SK-N-SH treated with all-trans-retinoic acid at 6 μM for 48 hours (cell line): ENCODE measurements at regions not wholly inside any gene's neighbourhood (a gene's known extent, or its start where the extent isn't known, plus 50 kb on each side); places are given as distances from the start of the nearest gene placed in this dataset.

Experiments used
- ATAC-seq: fragments of 200-7000 bp; cut with Tn5 transposase; 3 replicates; pipeline ENCODE4 v1.9.1; 2020; ENCODE audit warnings: mild to moderate bottlenecking, moderate library complexity
- ARNTL ChIP-seq: fragments of 450-650 bp; formaldehyde crosslinking; IDR thresholded peaks from 2 replicates; pipeline ENCODE4 v1.5.0; 2020; ENCODE audit warnings: low read depth, mild to moderate bottlenecking, moderate library complexity, borderline replicate concordance
- BACH2 ChIP-seq: fragments of 250-450 bp; sonication (Bioruptor Pico); IDR thresholded peaks from 2 replicates; pipeline ENCODE4 v1.9.0; 2021; ENCODE audit warnings: mild to moderate bottlenecking, borderline replicate concordance
- CSDC2 ChIP-seq: fragments of 250-450 bp; sonication (Bioruptor Pico); IDR thresholded peaks from 2 replicates; pipeline ENCODE4 v1.5.0; 2020; ENCODE audit warnings: mild to moderate bottlenecking, moderate library complexity
- ESRRG ChIP-seq: fragments of 250-450 bp; sonication (Bioruptor Pico); IDR thresholded peaks from 2 replicates; pipeline ENCODE4 v1.6.1; 2021; ENCODE audit warnings: mild to moderate bottlenecking
- GLIS3 ChIP-seq: fragments of 250-450 bp; sonication (Bioruptor Pico); IDR thresholded peaks from 2 replicates; pipeline ENCODE4 v1.5.0; 2020; ENCODE audit warnings: mild to moderate bottlenecking, moderate library complexity
- ISL1 ChIP-seq: fragments of 250-450 bp; sonication (Bioruptor Pico); IDR thresholded peaks from 2 replicates; pipeline ENCODE4 v2.1.2; 2022; ENCODE audit warnings: mild to moderate bottlenecking, moderate library complexity
- OSR1 ChIP-seq: fragments of 250-450 bp; sonication (Bioruptor Pico); IDR thresholded peaks from 2 replicates; pipeline ENCODE4 v1.8.0; 2022; ENCODE audit warnings: moderate library complexity, mild to moderate bottlenecking, inconsistent platforms
- PATZ1 ChIP-seq: fragments of 250-450 bp; sonication (Bioruptor Pico); IDR thresholded peaks from 2 replicates; pipeline ENCODE4 v1.8.0; 2020; ENCODE audit warnings: mild to moderate bottlenecking, moderate library complexity, borderline replicate concordance
- POU6F1 ChIP-seq: fragments of 250-450 bp; sonication (Bioruptor Pico); IDR thresholded peaks from 2 replicates; pipeline ENCODE4 v1.8.0; 2021; ENCODE audit warnings: low read depth, mild to moderate bottlenecking, moderate library complexity, borderline replicate concordance
- RARB ChIP-seq: fragments of 250-450 bp; sonication (Bioruptor Pico); IDR thresholded peaks from 2 replicates; pipeline ENCODE4 v1.8.0; 2021; ENCODE audit warnings: mild to moderate bottlenecking, moderate library complexity
- SNAI2 ChIP-seq: fragments of 250-450 bp; sonication (Bioruptor Pico); IDR thresholded peaks from 2 replicates; pipeline ENCODE4 v1.5.0; 2020; ENCODE audit warnings: mild to moderate bottlenecking, moderate library complexity
- TCF4 ChIP-seq: fragments of 250-450 bp; sonication (Bioruptor Pico); IDR thresholded peaks from 2 replicates; pipeline ENCODE4 v1.8.0; 2021; ENCODE audit warnings: mild to moderate bottlenecking, moderate library complexity, borderline replicate concordance
- TOX ChIP-seq: fragments of 250-450 bp; sonication (Bioruptor Pico); IDR thresholded peaks from 2 replicates; pipeline ENCODE4 v1.8.0; 2021; ENCODE audit warnings: mild to moderate bottlenecking, moderate library complexity, borderline replicate concordance
- ZC3H10 ChIP-seq: fragments of 250-450 bp; sonication (Bioruptor Pico); IDR thresholded peaks from 2 replicates; pipeline ENCODE4 v1.5.1; 2021; ENCODE audit warnings: mild to moderate bottlenecking, moderate library complexity
- ZFP3 ChIP-seq: fragments of 250-450 bp; sonication (Bioruptor Pico); IDR thresholded peaks from 2 replicates; pipeline ENCODE4 v1.5.0; 2020; ENCODE audit warnings: mild to moderate bottlenecking, moderate library complexity
- ZFP30 ChIP-seq: fragments of 450-650 bp; formaldehyde crosslinking; IDR thresholded peaks from 2 replicates; pipeline ENCODE4 v1.5.0; 2022; ENCODE audit warnings: mild to moderate bottlenecking, moderate library complexity
- ZNF565 ChIP-seq: fragments of 450-650 bp; formaldehyde crosslinking; conservative IDR thresholded peaks from 2 replicates; pipeline ENCODE4 v1.5.0; 2020; ENCODE audit warnings: low read depth, mild to moderate bottlenecking, moderate library complexity
- ZNF70 ChIP-seq: fragments of 450-650 bp; formaldehyde crosslinking; IDR thresholded peaks from 2 replicates; pipeline ENCODE4 v1.5.0; 2020; ENCODE audit warnings: mild to moderate bottlenecking, moderate library complexity
- ZNF8 ChIP-seq: fragments of 450-650 bp; formaldehyde crosslinking; IDR thresholded peaks from 2 replicates; pipeline ENCODE4 v1.5.0; 2020; ENCODE audit warnings: mild to moderate bottlenecking, moderate library complexity
- TF ChIP-seq, protein P1 (sequence below): fragments of 250-450 bp; sonication (Bioruptor Pico); IDR thresholded peaks from 2 replicates; pipeline ENCODE4 v1.5.1; 2021; ENCODE audit warnings: mild to moderate bottlenecking, moderate library complexity
- TF ChIP-seq, protein P2 (sequence below): fragments of 250-450 bp; sonication (Bioruptor Pico); IDR thresholded peaks from 2 replicates; pipeline ENCODE4 v1.5.0; 2020; ENCODE audit warnings: mild to moderate bottlenecking, moderate library complexity
- TF ChIP-seq, protein P3 (sequence below): fragments of 250-450 bp; sonication (Bioruptor Pico); IDR thresholded peaks from 2 replicates; pipeline ENCODE4 v1.5.1; 2020; ENCODE audit warnings: low read depth, mild to moderate bottlenecking, moderate library complexity

DNA sequence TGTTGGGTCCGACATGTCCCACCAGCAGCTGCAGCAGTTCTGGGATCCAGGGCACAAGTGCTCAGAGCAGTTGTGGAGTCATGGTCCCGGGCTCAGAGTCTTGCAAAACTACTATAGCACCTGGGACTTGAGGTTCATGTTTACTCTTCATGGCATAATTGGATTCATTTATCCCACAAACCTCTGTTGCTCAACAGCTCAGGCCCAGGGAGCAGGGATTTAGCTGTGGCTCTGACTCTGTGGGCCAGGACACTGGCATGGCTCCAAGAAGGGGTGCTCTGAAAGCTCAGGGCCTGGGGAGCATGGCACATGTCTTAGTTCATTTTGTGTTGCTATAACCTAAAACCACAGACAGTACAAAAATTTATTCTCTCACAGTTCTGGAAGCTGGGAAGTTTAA lies 626.7 kb upstream of the ADGRL2 start:
- no peak for TF ChIP-seq ZNF70 (CRISPR knock-in tag)
- TF ChIP-seq, protein P1, sequence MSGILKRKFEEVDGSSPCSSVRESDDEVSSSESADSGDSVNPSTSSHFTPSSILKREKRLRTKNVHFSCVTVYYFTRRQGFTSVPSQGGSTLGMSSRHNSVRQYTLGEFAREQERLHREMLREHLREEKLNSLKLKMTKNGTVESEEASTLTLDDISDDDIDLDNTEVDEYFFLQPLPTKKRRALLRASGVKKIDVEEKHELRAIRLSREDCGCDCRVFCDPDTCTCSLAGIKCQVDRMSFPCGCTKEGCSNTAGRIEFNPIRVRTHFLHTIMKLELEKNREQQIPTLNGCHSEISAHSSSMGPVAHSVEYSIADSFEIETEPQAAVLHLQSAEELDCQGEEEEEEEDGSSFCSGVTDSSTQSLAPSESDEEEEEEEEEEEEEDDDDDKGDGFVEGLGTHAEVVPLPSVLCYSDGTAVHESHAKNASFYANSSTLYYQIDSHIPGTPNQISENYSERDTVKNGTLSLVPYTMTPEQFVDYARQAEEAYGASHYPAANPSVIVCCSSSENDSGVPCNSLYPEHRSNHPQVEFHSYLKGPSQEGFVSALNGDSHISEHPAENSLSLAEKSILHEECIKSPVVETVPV (CRISPR knock-in tag) = no peak
- TF ChIP-seq, protein P2, sequence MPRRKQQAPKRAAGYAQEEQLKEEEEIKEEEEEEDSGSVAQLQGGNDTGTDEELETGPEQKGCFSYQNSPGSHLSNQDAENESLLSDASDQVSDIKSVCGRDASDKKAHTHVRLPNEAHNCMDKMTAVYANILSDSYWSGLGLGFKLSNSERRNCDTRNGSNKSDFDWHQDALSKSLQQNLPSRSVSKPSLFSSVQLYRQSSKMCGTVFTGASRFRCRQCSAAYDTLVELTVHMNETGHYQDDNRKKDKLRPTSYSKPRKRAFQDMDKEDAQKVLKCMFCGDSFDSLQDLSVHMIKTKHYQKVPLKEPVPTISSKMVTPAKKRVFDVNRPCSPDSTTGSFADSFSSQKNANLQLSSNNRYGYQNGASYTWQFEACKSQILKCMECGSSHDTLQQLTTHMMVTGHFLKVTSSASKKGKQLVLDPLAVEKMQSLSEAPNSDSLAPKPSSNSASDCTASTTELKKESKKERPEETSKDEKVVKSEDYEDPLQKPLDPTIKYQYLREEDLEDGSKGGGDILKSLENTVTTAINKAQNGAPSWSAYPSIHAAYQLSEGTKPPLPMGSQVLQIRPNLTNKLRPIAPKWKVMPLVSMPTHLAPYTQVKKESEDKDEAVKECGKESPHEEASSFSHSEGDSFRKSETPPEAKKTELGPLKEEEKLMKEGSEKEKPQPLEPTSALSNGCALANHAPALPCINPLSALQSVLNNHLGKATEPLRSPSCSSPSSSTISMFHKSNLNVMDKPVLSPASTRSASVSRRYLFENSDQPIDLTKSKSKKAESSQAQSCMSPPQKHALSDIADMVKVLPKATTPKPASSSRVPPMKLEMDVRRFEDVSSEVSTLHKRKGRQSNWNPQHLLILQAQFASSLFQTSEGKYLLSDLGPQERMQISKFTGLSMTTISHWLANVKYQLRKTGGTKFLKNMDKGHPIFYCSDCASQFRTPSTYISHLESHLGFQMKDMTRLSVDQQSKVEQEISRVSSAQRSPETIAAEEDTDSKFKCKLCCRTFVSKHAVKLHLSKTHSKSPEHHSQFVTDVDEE = no peak
- no peak for ATAC-seq

DNA sequence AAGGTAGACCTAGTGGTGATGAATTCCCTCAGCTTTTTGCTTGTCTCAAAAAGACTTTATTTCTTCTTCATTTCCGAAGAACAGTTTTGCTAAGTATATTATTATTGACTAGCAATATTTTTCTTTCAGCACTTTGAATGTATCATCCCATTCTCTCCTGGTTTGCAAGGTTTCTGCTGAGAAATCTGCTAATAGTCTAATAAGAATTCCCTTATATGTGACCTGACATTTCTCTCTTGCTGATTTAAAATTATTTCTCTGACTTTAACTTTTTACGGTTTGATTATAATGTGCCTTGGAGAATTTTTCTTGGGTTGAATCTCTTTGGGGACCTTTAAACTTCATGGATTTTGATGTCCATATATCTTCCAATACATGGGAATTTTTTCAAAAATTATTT lies 628.3 kb upstream of the ADGRL2 start:
- TF ChIP-seq CSDC2 (CRISPR knock-in tag) (no peak), OSR1 (no peak), GLIS3 (CRISPR knock-in tag) (no peak), ARNTL (no peak), ISL1 (CRISPR knock-in tag) (no peak), ZNF565 (CRISPR knock-in tag) (no peak), PATZ1 (CRISPR knock-in tag) (no peak), RARB (CRISPR knock-in tag) (no peak), BACH2 (CRISPR knock-in tag) (no peak), ZFP30 (CRISPR knock-in tag) (no peak), ESRRG (CRISPR knock-in tag) (no peak), ZNF70 (CRISPR knock-in tag) (no peak), SNAI2 (no peak), TOX (CRISPR knock-in tag) (no peak), ZC3H10 (CRISPR knock-in tag) (no peak), ZNF8 (CRISPR knock-in tag) (no peak), TCF4 (no peak), POU6F1 (CRISPR knock-in tag) (no peak)
- no peak for ATAC-seq

- TF ChIP-seq TOX (CRISPR knock-in tag) = no peak
These were observed 630.0 kb upstream of the ADGRL2 start for GRCh38 chr1:81170721-81171120.

GRCh38 chr1:81165963-81166362 lies 634.8 kb upstream of the ADGRL2 start:
- no peak for TF ChIP-seq OSR1
- no peak for TF ChIP-seq ISL1 (CRISPR knock-in tag)
- TF ChIP-seq ARNTL = no peak
- no peak for TF ChIP-seq ESRRG (CRISPR knock-in tag)
- TF ChIP-seq ZNF8 (CRISPR knock-in tag) = no peak
- no peak for TF ChIP-seq GLIS3 (CRISPR knock-in tag)
- no peak for TF ChIP-seq ZNF565 (CRISPR knock-in tag)
- no peak for ATAC-seq

More at GRCh38 chr1:81170721-81171120, 630.0 kb upstream of the ADGRL2 start:
- no peak for ATAC-seq

DNA sequence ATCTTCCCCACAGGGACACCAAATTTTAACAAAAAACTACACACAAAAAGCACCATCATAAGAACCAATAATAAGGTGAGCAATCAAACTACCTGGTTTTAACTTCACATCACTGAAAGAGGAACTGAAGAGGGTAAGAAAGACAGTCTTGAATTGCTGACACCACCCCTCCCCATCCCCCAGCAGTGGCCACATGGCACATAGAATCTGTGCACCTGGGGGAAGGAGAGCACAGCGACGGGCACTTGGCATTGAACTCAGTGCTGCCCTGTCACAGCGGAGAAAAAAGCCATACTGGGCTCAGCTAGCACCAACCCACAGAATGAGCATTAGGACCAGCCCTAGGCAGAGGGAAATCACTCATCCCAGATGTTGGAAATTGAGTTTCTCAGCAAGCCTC lies 640.0 kb upstream of the ADGRL2 start:
- ATAC-seq = no peak
- TF ChIP-seq ZFP3 = no peak
- no peak for TF ChIP-seq BACH2 (CRISPR knock-in tag)
- no peak for TF ChIP-seq ZNF8 (CRISPR knock-in tag)
- TF ChIP-seq, protein P3, sequence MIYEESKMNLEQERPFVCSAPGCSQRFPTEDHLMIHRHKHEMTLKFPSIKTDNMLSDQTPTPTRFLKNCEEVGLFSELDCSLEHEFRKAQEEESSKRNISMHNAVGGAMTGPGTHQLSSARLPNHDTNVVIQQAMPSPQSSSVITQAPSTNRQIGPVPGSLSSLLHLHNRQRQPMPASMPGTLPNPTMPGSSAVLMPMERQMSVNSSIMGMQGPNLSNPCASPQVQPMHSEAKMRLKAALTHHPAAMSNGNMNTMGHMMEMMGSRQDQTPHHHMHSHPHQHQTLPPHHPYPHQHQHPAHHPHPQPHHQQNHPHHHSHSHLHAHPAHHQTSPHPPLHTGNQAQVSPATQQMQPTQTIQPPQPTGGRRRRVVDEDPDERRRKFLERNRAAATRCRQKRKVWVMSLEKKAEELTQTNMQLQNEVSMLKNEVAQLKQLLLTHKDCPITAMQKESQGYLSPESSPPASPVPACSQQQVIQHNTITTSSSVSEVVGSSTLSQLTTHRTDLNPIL (CRISPR knock-in tag) = no peak
- no peak for TF ChIP-seq ARNTL
- no peak for TF ChIP-seq TCF4
- no peak for TF ChIP-seq ZNF70 (CRISPR knock-in tag)
- no peak for TF ChIP-seq ISL1 (CRISPR knock-in tag)
- TF ChIP-seq ZFP30 (CRISPR knock-in tag) = no peak
- TF ChIP-seq SNAI2 = no peak
- no peak for TF ChIP-seq PATZ1 (CRISPR knock-in tag)
- TF ChIP-seq RARB (CRISPR knock-in tag) = no peak
- no peak for TF ChIP-seq OSR1
